ENCODE measurements at regions not wholly inside any gene's neighbourhood (a gene's known extent, or its start where the extent isn't known, plus 50 kb on each side); places are given as distances from the start of the nearest gene placed in this dataset.

GRCh38 chr12:71230542-71230941 lies 72.7 kb upstream of the TSPAN8 start:
- no peak overlapping the region for H3K4me3 ChIP-seq (ENCODE audit: low read depth in 1 of 2, low read length in 2 of 2)
- H3K36me3 ChIP-seq (ENCODE audit: control insufficient read depth in 2 of 2, insufficient read depth in 2 of 2, low read length in 1 of 2): no peaks in the 10 kb centered on the region
- no peak overlapping the region for H3K27ac ChIP-seq (ENCODE audit: low read depth in 2 of 2, low read length in 1 of 2)
- no peaks in the 10 kb centered on the region for H3K4me1 ChIP-seq (ENCODE audit: control insufficient read depth in 2 of 2, insufficient read depth in 2 of 2, low read length in 1 of 2)
- no peaks in the 10 kb centered on the region for H3K9me3 ChIP-seq (ENCODE audit: control insufficient read depth in 2 of 2, insufficient read depth in 1 of 2, low read depth in 1 of 2, low read length in 1 of 2)
- H3K27me3 ChIP-seq (ENCODE audit: control insufficient read depth in 1 of 2, insufficient read depth in 2 of 2, low read length in 2 of 2): no peaks in the 10 kb centered on the region

GRCh38 chr12:71223139-71223538 lies 65.3 kb upstream of the TSPAN8 start:
- Histone ChIP-seq H3K4me1 (ENCODE audit: control insufficient read depth in 2 of 2, insufficient read depth in 2 of 2, low read length in 1 of 2) (no peaks in the 10 kb centered on the region), H3K27ac (ENCODE audit: low read depth in 2 of 2, low read length in 1 of 2) (no peak overlapping the region), H3K27me3 (ENCODE audit: control insufficient read depth in 1 of 2, insufficient read depth in 2 of 2, low read length in 2 of 2) (no peaks in the 10 kb centered on the region), H3K9me3 (ENCODE audit: control insufficient read depth in 2 of 2, insufficient read depth in 1 of 2, low read depth in 1 of 2, low read length in 1 of 2) (no peaks in the 10 kb centered on the region), H3K4me3 (ENCODE audit: low read depth in 1 of 2, low read length in 2 of 2) (no peak overlapping the region), H3K36me3 (ENCODE audit: control insufficient read depth in 2 of 2, insufficient read depth in 2 of 2, low read length in 1 of 2) (no peaks in the 10 kb centered on the region)

GRCh38 chr12:71222436-71222835 lies 64.6 kb upstream of the TSPAN8 start:
- Histone ChIP-seq H3K4me1 (ENCODE audit: control insufficient read depth in 2 of 2, insufficient read depth in 2 of 2, low read length in 1 of 2) (no peaks in the 10 kb centered on the region), H3K27me3 (ENCODE audit: control insufficient read depth in 1 of 2, insufficient read depth in 2 of 2, low read length in 2 of 2) (no peaks in the 10 kb centered on the region), H3K4me3 (ENCODE audit: low read depth in 1 of 2, low read length in 2 of 2) (no peak overlapping the region), H3K9me3 (ENCODE audit: control insufficient read depth in 2 of 2, insufficient read depth in 1 of 2, low read depth in 1 of 2, low read length in 1 of 2) (no peaks in the 10 kb centered on the region), H3K27ac (ENCODE audit: low read depth in 2 of 2, low read length in 1 of 2) (no peak overlapping the region), H3K36me3 (ENCODE audit: control insufficient read depth in 2 of 2, insufficient read depth in 2 of 2, low read length in 1 of 2) (no peaks in the 10 kb centered on the region)
- 92 to 94% methylated on average over 4 of the region's 4 CpGs for WGBS, 2 donors

- H3K27me3 ChIP-seq (ENCODE audit: control insufficient read depth in 1 of 2, insufficient read depth in 2 of 2, low read length in 2 of 2): no peaks in the 10 kb centered on the region
- H3K4me3 ChIP-seq (ENCODE audit: low read depth in 1 of 2, low read length in 2 of 2): no peak overlapping the region
- no peaks in the 10 kb centered on the region for H3K9me3 ChIP-seq (ENCODE audit: control insufficient read depth in 2 of 2, insufficient read depth in 1 of 2, low read depth in 1 of 2, low read length in 1 of 2)
- H3K4me1 ChIP-seq (ENCODE audit: control insufficient read depth in 2 of 2, insufficient read depth in 2 of 2, low read length in 1 of 2): no peaks in the 10 kb centered on the region
- no peaks in the 10 kb centered on the region for H3K36me3 ChIP-seq (ENCODE audit: control insufficient read depth in 2 of 2, insufficient read depth in 2 of 2, low read length in 1 of 2)
- 63 to 77% methylated on average over 3 of the region's 3 CpGs for WGBS, 2 donors
- no peak overlapping the region for H3K27ac ChIP-seq (ENCODE audit: low read depth in 2 of 2, low read length in 1 of 2)
Measured at GRCh38 chr12:71220260-71220659, 62.5 kb upstream of the TSPAN8 start.

- H3K36me3 ChIP-seq (ENCODE audit: control insufficient read depth in 2 of 2, insufficient read depth in 2 of 2, low read length in 1 of 2): no peaks in the 10 kb centered on the region
- H3K4me1 ChIP-seq (ENCODE audit: control insufficient read depth in 2 of 2, insufficient read depth in 2 of 2, low read length in 1 of 2): no peaks in the 10 kb centered on the region
- H3K9me3 ChIP-seq (ENCODE audit: control insufficient read depth in 2 of 2, insufficient read depth in 1 of 2, low read depth in 1 of 2, low read length in 1 of 2): no peaks in the 10 kb centered on the region
- no peaks in the 10 kb centered on the region for H3K27me3 ChIP-seq (ENCODE audit: control insufficient read depth in 1 of 2, insufficient read depth in 2 of 2, low read length in 2 of 2)
- no peak overlapping the region for H3K27ac ChIP-seq (ENCODE audit: low read depth in 2 of 2, low read length in 1 of 2)
- H3K4me3 ChIP-seq (ENCODE audit: low read depth in 1 of 2, low read length in 2 of 2): no peak overlapping the region
- WGBS, 2 donors: 75 to 81% methylated on average over 3 of the region's 3 CpGs
Measured at GRCh38 chr12:71219224-71219623, 61.4 kb upstream of the TSPAN8 start.

- 33 to 67% methylated on average over 1 of the region's 1 CpG for WGBS, 2 donors
- H3K27ac ChIP-seq (ENCODE audit: low read depth in 2 of 2, low read length in 1 of 2): no peak overlapping the region
- H3K9me3 ChIP-seq (ENCODE audit: control insufficient read depth in 2 of 2, insufficient read depth in 1 of 2, low read depth in 1 of 2, low read length in 1 of 2): no peaks in the 10 kb centered on the region
- H3K27me3 ChIP-seq (ENCODE audit: control insufficient read depth in 1 of 2, insufficient read depth in 2 of 2, low read length in 2 of 2): no peaks in the 10 kb centered on the region
- no peak overlapping the region for H3K4me3 ChIP-seq (ENCODE audit: low read depth in 1 of 2, low read length in 2 of 2)
- no peaks in the 10 kb centered on the region for H3K4me1 ChIP-seq (ENCODE audit: control insufficient read depth in 2 of 2, insufficient read depth in 2 of 2, low read length in 1 of 2)
- no peaks in the 10 kb centered on the region for H3K36me3 ChIP-seq (ENCODE audit: control insufficient read depth in 2 of 2, insufficient read depth in 2 of 2, low read length in 1 of 2)
Measured at GRCh38 chr12:71218616-71219015, 60.8 kb upstream of the TSPAN8 start.

GRCh38 chr12:71216725-71217579 lies 59.2 kb upstream of the TSPAN8 start:
- no peaks in the 10 kb centered on the region for H3K4me1 ChIP-seq (ENCODE audit: control insufficient read depth in 2 of 2, insufficient read depth in 2 of 2, low read length in 1 of 2)
- H3K27me3 ChIP-seq (ENCODE audit: control insufficient read depth in 1 of 2, insufficient read depth in 2 of 2, low read length in 2 of 2): no peaks in the 10 kb centered on the region
- no peak overlapping the region for H3K27ac ChIP-seq (ENCODE audit: low read depth in 2 of 2, low read length in 1 of 2)
- H3K4me3 ChIP-seq (ENCODE audit: low read depth in 1 of 2, low read length in 2 of 2): no peak overlapping the region
- no peaks in the 10 kb centered on the region for H3K9me3 ChIP-seq (ENCODE audit: control insufficient read depth in 2 of 2, insufficient read depth in 1 of 2, low read depth in 1 of 2, low read length in 1 of 2)
- H3K36me3 ChIP-seq (ENCODE audit: control insufficient read depth in 2 of 2, insufficient read depth in 2 of 2, low read length in 1 of 2): no peaks in the 10 kb centered on the region
- 42% methylated on average over 4 of the region's 4 CpGs for WGBS, 2 donors

GRCh38 chr12:71214511-71215285 lies 56.9 kb upstream of the TSPAN8 start:
- no peak overlapping the region for H3K27ac ChIP-seq (ENCODE audit: low read depth in 2 of 2, low read length in 1 of 2)
- no peaks in the 10 kb centered on the region for H3K4me1 ChIP-seq (ENCODE audit: control insufficient read depth in 2 of 2, insufficient read depth in 2 of 2, low read length in 1 of 2)
- WGBS, 2 donors: 46 to 62% methylated on average over 6 of the region's 6 CpGs
- no peaks in the 10 kb centered on the region for H3K9me3 ChIP-seq (ENCODE audit: control insufficient read depth in 2 of 2, insufficient read depth in 1 of 2, low read depth in 1 of 2, low read length in 1 of 2)
- H3K36me3 ChIP-seq (ENCODE audit: control insufficient read depth in 2 of 2, insufficient read depth in 2 of 2, low read length in 1 of 2): no peaks in the 10 kb centered on the region
- no peak overlapping the region for H3K4me3 ChIP-seq (ENCODE audit: low read depth in 1 of 2, low read length in 2 of 2)
- H3K27me3 ChIP-seq (ENCODE audit: control insufficient read depth in 1 of 2, insufficient read depth in 2 of 2, low read length in 2 of 2): no peaks in the 10 kb centered on the region

GRCh38 chr12:71208053-71208685 lies 50.4 kb upstream of the TSPAN8 start:
- no peak overlapping the region for H3K4me3 ChIP-seq (ENCODE audit: low read depth in 1 of 2, low read length in 2 of 2)
- H3K4me1 ChIP-seq (ENCODE audit: control insufficient read depth in 2 of 2, insufficient read depth in 2 of 2, low read length in 1 of 2): no peaks in the 10 kb centered on the region
- H3K36me3 ChIP-seq (ENCODE audit: control insufficient read depth in 2 of 2, insufficient read depth in 2 of 2, low read length in 1 of 2): no peaks in the 10 kb centered on the region
- H3K9me3 ChIP-seq (ENCODE audit: control insufficient read depth in 2 of 2, insufficient read depth in 1 of 2, low read depth in 1 of 2, low read length in 1 of 2): no peaks in the 10 kb centered on the region
- 39 to 48% methylated on average over 1 of the region's 1 CpG for WGBS, 2 donors
- H3K27ac ChIP-seq (ENCODE audit: low read depth in 2 of 2, low read length in 1 of 2): no peak overlapping the region
- H3K27me3 ChIP-seq (ENCODE audit: control insufficient read depth in 1 of 2, insufficient read depth in 2 of 2, low read length in 2 of 2): no peaks in the 10 kb centered on the region

Measured in esophagus (tissue), 2 donors.